OCI-LY3 (cell line): ENCODE measurements at regions not wholly inside any gene's neighbourhood (a gene's known extent, or its start where the extent isn't known, plus 50 kb on each side); places are given as distances from the start of the nearest gene placed in this dataset.

ENCODE experiments used
- CTCF ChIP-seq: fragments of 200-600, 300-600 bp; sonication (generic); IDR thresholded peaks from 2 replicates; pipeline ENCODE4 v1.5.1; 2014; ENCODE audit warnings: antibody characterized with exemption, low read length, low read depth
- EZH2phosphoT487 ChIP-seq: fragments of 200-600 bp; shearing (Covaris generic); IDR thresholded peaks from 2 replicates; pipeline ENCODE4 v1.6.1; 2018; ENCODE audit warnings: antibody characterized with exemption, mixed run types, low read depth

GRCh38 chr2:236745420-236746210 lies 176.0 kb downstream of the ACKR3 start:
- no peak for TF ChIP-seq EZH2phosphoT487
- TF ChIP-seq CTCF, result no peak
